ENCODE measurements at regions not wholly inside any gene's neighbourhood (a gene's known extent, or its start where the extent isn't known, plus 50 kb on each side); places are given as distances from the start of the nearest gene placed in this dataset.

DNA sequence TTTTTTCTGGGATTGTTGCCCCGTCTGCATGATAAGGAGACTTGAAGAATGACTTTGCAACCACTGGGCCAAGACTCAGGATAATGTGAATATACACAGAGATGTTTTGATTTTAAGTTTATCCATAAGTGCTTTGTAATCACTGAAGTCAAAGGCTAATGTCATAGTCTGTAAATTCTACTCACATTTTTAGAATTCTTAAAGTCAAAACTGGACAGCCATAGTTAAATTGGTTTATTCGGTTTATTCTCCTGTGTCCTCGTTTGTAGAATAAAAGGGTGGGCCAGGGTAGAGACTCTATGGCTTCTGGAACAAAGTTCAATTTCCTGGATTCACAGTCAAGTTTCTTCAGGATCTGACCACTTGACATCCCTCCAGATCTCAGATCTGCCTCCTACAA lies 327.7 kb upstream of the TNC start:
- DNase-seq (ENCODE audit: low read depth, low spot score): no peak
- TF ChIP-seq, protein P1, sequence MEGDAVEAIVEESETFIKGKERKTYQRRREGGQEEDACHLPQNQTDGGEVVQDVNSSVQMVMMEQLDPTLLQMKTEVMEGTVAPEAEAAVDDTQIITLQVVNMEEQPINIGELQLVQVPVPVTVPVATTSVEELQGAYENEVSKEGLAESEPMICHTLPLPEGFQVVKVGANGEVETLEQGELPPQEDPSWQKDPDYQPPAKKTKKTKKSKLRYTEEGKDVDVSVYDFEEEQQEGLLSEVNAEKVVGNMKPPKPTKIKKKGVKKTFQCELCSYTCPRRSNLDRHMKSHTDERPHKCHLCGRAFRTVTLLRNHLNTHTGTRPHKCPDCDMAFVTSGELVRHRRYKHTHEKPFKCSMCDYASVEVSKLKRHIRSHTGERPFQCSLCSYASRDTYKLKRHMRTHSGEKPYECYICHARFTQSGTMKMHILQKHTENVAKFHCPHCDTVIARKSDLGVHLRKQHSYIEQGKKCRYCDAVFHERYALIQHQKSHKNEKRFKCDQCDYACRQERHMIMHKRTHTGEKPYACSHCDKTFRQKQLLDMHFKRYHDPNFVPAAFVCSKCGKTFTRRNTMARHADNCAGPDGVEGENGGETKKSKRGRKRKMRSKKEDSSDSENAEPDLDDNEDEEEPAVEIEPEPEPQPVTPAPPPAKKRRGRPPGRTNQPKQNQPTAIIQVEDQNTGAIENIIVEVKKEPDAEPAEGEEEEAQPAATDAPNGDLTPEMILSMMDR (IDR thresholded peaks at IDR 0.05; ENCODE audit: low read depth, low read length): no peak
- H3K9me3 ChIP-seq (ENCODE audit: control insufficient read depth, insufficient read depth, low read length): no peaks in the 10 kb centered on the region
- no peak overlapping the region for H3K27ac ChIP-seq (ENCODE audit: low read depth, low read length)
- H3K4me3 ChIP-seq (ENCODE audit: low read depth, low read length): no peak overlapping the region
- H3K27me3 ChIP-seq (ENCODE audit: control insufficient read depth, insufficient read depth, low read length): no peaks in the 10 kb centered on the region
- ChIA-PET CTCF (no interaction called here), POLR2A (interaction anchor here (0.7 kb wide), 1 partner anchor 39 kb away, joined by 6 read pairs; no protein-coding TSS in a partner anchor)

DNA sequence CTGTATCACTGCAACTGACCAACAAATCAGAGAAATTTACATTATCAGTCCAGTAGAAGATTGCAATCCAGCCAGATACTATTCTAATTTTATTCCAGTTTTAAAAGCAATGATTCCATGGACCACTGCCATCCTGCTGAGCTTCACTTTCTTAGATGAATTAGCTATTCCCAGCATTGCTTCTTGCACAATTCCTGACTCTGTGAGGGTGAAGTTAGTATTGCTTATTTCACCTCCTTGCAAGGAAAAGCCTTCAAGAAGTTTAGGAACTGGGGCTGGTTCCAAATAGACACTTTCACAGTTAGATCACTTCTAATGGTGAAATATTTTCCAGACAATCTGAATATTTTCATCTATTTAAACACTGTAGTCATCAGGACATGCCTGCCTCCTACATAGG lies 338.6 kb upstream of the TNC start:
- H3K27ac ChIP-seq (ENCODE audit: low read depth, low read length): no peak overlapping the region
- ChIA-PET POLR2A (no interaction called here), CTCF (no interaction called here)
- H3K27me3 ChIP-seq (ENCODE audit: control insufficient read depth, insufficient read depth, low read length): no peaks in the 10 kb centered on the region
- no peaks in the 10 kb centered on the region for H3K9me3 ChIP-seq (ENCODE audit: control insufficient read depth, insufficient read depth, low read length)
- no peak overlapping the region for H3K4me3 ChIP-seq (ENCODE audit: low read depth, low read length)
- peak; percentile 18 for DNase-seq (ENCODE audit: low read depth, low spot score)
- TF ChIP-seq, protein P1 (IDR thresholded peaks at IDR 0.05; ENCODE audit: low read depth, low read length): no peak

DNA sequence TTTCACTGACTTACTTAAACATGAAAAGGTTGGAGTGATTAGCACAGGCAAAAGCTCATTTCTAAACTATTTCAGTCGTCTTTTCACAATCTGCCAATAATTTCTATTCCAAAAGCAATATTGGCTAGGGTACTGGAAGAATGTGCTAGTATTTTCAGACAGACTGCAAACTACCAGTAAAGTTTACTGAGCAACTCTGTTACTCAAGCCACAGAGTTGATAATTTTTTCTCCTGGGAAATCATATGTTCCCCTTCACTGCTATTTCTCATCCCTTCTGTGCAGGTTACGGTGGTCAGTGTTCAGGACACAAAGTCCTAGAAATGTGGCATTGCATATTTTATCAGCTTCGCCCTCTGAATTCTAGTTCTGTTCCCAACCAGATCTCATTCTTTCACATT lies 343.3 kb upstream of the TNC start:
- POLR2A ChIA-PET: no interaction called here
- CTCF ChIA-PET: no interaction called here

DNA sequence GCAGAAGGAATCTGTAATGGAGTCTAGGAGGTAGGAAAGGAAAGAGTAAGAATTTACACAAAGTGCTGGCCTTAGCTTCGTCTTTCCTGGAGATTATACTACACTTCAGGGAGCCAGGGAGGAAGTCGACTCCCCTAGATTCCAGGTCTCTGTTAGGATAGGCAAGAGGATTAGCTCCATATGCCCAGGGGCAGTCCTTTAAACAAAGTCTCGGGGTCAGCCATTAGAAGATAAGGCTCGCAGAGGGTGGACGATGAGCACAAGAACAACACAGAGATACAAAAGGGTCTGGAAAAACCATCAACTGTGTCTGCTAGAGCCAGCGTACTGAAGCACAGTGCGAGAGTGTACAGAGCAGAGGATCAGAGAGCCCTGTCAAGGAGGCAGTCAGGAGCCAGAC lies 344.7 kb upstream of the TNC start:
- DNase-seq (ENCODE audit: low read depth, low spot score): no peak
- H3K27ac ChIP-seq (ENCODE audit: low read depth, low read length): no peak overlapping the region
- no peaks in the 10 kb centered on the region for H3K27me3 ChIP-seq (ENCODE audit: control insufficient read depth, insufficient read depth, low read length)
- CTCF ChIA-PET: no interaction called here
- TF ChIP-seq, protein P1 (IDR thresholded peaks at IDR 0.05; ENCODE audit: low read depth, low read length): no peak
- H3K4me3 ChIP-seq (ENCODE audit: low read depth, low read length): no peak overlapping the region
- POLR2A ChIA-PET: no interaction called here
- no peaks in the 10 kb centered on the region for H3K9me3 ChIP-seq (ENCODE audit: control insufficient read depth, insufficient read depth, low read length)

More for the DNA sequence above, 343.3 kb upstream of the TNC start:
- H3K27ac ChIP-seq (ENCODE audit: low read depth, low read length): no peak overlapping the region
- no peaks in the 10 kb centered on the region for H3K9me3 ChIP-seq (ENCODE audit: control insufficient read depth, insufficient read depth, low read length)
- TF ChIP-seq, protein P1 (IDR thresholded peaks at IDR 0.05; ENCODE audit: low read depth, low read length): no peak
- DNase-seq (ENCODE audit: low read depth, low spot score): no peak
- H3K27me3 ChIP-seq (ENCODE audit: control insufficient read depth, insufficient read depth, low read length): no peaks in the 10 kb centered on the region
- H3K4me3 ChIP-seq (ENCODE audit: low read depth, low read length): no peak overlapping the region

DNA sequence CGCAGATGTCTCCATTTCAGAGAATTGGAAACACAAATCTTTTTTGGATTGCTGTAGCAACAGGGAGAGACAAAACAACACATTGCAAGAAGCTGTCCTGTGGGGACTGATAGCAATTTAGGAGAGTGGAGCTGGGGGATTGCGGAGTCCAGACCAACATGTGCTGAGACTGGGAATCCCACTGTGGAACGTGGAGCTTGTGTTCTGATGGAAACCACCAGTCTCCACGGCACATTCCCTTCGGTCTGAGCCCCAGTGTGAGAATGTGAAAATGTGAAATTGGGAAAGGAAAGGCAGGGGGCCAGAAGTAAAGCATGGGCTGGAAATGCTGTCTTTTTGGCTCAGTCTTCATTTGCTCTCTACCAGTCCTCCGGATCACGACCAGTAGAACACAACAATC lies 348.8 kb upstream of the TNC start:
- DNase-seq (ENCODE audit: low read depth, low spot score): no peak
- no peaks in the 10 kb centered on the region for H3K27me3 ChIP-seq (ENCODE audit: control insufficient read depth, insufficient read depth, low read length)
- ChIA-PET POLR2A (no interaction called here), CTCF (no interaction called here)
- H3K4me3 ChIP-seq (ENCODE audit: low read depth, low read length): no peak overlapping the region
- peaks cover 8% of the 10 kb centered on the region; the same call in 1 of the 2 replicates for H3K9me3 ChIP-seq (ENCODE audit: control insufficient read depth, insufficient read depth, low read length)
- TF ChIP-seq, protein P1 (IDR thresholded peaks at IDR 0.05; ENCODE audit: low read depth, low read length): no peak
- no peak overlapping the region for H3K27ac ChIP-seq (ENCODE audit: low read depth, low read length)
